Loucy (cell line): ENCODE measurements at regions not wholly inside any gene's neighbourhood (a gene's known extent, or its start where the extent isn't known, plus 50 kb on each side); places are given as distances from the start of the nearest gene placed in this dataset.

ENCODE experiments used
- CTCF ChIP-seq: fragments of 200-600 bp; sonication (generic); conservative IDR thresholded peaks from 2 replicates; pipeline ENCODE4 v1.5.1; 2014; ENCODE audit warnings: mild to moderate bottlenecking, antibody characterized with exemption, low read length
- EZH2phosphoT487 ChIP-seq: fragments of 200-600 bp; IDR thresholded peaks from 2 replicates; pipeline ENCODE4 v1.6.1; 2018; ENCODE audit warnings: antibody characterized with exemption, mild to moderate bottlenecking, moderate library complexity, borderline replicate concordance

- no peak for TF ChIP-seq CTCF
- no peak for TF ChIP-seq EZH2phosphoT487
These were observed 1142.0 kb upstream of the PIK3C3 start for GRCh38 chr18:40812981-40813515.
